ENCODE measurements at regions not wholly inside any gene's neighbourhood (a gene's known extent, or its start where the extent isn't known, plus 50 kb on each side); places are given as distances from the start of the nearest gene placed in this dataset.

GRCh38 chr7:51545131-51545530 lies 228.5 kb upstream of the COBL start:
- no peak for TF ChIP-seq CTCF (IDR thresholded peaks at IDR 0.05)
- no peak for TF ChIP-seq POLR2A (IDR thresholded peaks at IDR 0.05)
- TF ChIP-seq POLR2AphosphoS5 (IDR thresholded peaks at IDR 0.05), result no peak

All from breast epithelium (tissue), 3 donors.